Urinary bladder (tissue), 3 donors: ENCODE measurements at regions not wholly inside any gene's neighbourhood (a gene's known extent, or its start where the extent isn't known, plus 50 kb on each side); places are given as distances from the start of the nearest gene placed in this dataset.
A peak's percentile ranks its signal among the peaks of the same experiment; 100 is the strongest.
"Not testable (repeated sequence)": the region's sequence is repeated elsewhere in the genome, so short reads cannot be mapped to it uniquely, and the experiment has no call there.

Experiments used
- DNase-seq: peaks from one replicate; pipeline ENCODE4 v3.0.0-alpha.2; 2015; ENCODE audit errors: extremely low spot score
- H3K27ac ChIP-seq: one replicate; pipeline ENCODE4 v1.5.1; 2013; ENCODE audit warnings: low read depth, mild to moderate bottlenecking, moderate library complexity
- H3K36me3 ChIP-seq: one replicate; pipeline ENCODE4 v1.6.1; 2013; ENCODE audit warnings: mild to moderate bottlenecking, moderate library complexity; ENCODE audit not compliant: insufficient read depth
- H3K4me1 ChIP-seq: one replicate; pipeline ENCODE4 v1.6.1; 2013; ENCODE audit warnings: mild to moderate bottlenecking, moderate library complexity; ENCODE audit not compliant: insufficient read depth
- H3K4me3 ChIP-seq: one replicate; pipeline ENCODE4 v1.5.1; 2013; ENCODE audit warnings: low read depth, low read length
- WGBS: extraction: QIAGEN DNeasy Blood & Tissue Kit; methylation state at CpG from one replicate; pipeline ENCODE4 v1.1.7; 2013; 5-methylcytosine and 5-hydroxymethylcytosine counted together
- donor health status: healthy with polysubstance abuse.
- donor health status: healthy.

DNA sequence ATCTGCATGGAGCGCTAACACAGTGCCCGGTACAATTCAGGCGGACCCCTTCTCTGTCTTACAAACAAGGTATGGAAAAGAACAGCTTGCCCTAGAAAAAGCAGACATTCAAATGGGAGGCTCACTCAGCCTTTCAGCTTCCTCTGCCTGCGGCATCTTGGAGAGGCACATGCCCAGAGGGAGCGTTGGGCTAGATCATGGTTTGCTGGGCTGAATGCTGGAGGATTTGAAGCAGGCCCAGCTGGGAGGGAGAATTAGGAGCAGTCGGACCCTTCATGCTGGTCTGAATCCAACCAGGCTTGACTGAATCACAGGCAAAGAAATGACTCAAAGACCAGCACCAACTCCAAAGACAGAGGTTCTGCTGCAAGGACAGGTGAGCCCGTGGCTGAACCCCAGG is 286.7 kb upstream of the FRG1 start:
- not testable (repeated sequence) for DNase-seq, H3K27ac ChIP-seq, H3K4me1 ChIP-seq, H3K36me3 ChIP-seq, H3K4me3 ChIP-seq
- 88% methylated on average over 7 of the region's 7 CpGs for WGBS

DNA sequence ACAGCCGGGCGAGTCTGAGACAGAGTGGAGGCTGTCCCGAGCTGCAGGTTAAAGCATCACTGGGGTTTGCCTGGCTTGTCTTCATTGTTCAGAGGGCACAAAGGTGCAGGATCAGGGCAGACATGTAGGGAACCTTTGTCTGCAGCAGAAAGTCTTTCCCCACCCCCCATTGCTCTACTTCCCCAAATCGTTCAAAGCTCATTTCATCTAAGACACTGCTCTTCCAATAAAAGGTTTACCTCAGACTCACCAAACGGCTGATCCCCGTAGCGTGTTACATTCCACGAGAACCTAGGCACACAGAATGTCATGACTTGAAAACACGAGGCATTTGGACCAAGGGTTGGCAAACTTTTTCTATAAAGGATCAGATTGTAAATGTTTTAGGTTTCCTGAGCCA is 286.3 kb upstream of the FRG1 start:
- not testable (repeated sequence) for H3K4me1 ChIP-seq, H3K4me3 ChIP-seq, DNase-seq, H3K36me3 ChIP-seq, H3K27ac ChIP-seq
- WGBS, result 57% methylated on average over 6 of the region's 9 CpGs

DNA sequence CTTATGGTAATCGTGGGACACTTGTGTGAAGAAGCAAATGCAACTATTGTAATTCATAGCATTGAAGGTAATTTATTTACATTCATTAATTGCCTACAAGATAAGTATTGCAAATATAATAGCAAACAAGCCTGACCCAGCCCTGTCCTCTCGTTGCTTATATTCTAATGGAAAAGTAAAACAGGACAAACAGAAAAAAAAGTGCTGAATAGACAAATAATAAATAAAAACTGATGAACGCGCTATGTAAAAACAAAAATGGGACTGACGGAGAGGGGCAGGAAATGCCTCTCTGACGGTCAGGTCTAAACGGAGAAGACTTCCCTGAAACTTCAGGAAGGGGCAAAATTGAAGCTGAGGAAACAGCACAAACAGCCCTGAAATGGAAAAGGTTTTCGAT is 284.9 kb upstream of the FRG1 start:
- not testable (repeated sequence) for H3K4me3 ChIP-seq, H3K4me1 ChIP-seq, H3K27ac ChIP-seq, DNase-seq, H3K36me3 ChIP-seq
- 91% methylated on average over 8 of the region's 8 CpGs for WGBS

DNA sequence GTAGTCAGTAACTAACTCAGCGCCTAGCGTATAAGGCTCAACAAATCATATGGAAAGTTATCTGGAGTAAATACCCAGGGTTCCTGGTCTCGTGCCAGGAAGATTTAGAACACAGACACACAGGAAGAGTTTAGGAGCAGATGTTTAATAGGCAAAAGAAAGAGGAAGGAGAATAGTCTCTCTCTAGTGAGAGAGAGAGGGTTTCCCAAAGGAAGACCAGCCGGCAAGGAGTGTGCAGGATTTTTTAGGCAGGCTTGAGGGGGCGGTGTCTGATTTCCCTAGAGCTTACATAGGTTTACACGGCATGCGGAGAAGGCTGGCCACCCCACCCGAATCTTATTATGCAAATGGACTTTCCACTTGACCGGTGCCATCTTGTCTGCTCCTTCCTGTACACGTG is 284.0 kb upstream of the FRG1 start:
- Histone ChIP-seq H3K27ac (no peak overlapping the region), H3K4me3 (no peak overlapping the region), H3K36me3 (no peaks in the 10 kb centered on the region), H3K4me1 (no peaks in the 10 kb centered on the region)
- no peak for DNase-seq
- WGBS, result 32% methylated on average over 10 of the region's 10 CpGs

DNA sequence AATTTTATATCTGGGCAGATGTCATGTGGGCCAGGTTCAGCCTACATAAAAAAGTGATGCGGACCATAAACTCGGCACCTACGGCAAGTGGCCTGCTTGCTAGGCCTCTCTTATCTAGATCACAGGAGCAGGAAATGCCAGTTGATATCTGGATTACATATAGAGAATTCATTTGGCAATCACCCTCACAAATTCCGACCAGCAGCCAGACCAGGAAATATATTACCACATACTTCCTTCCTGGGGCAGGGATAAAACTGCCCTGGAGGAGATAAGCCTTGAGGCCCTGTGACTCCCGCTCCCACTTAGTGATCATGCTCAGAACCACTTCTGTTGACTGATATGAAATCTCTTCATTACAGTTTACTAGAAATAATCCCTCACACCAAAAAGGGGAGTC is 282.4 kb upstream of the FRG1 start:
- not testable (repeated sequence) for H3K4me1 ChIP-seq, H3K36me3 ChIP-seq, H3K4me3 ChIP-seq, DNase-seq, H3K27ac ChIP-seq
- 80% methylated on average over 5 of the region's 5 CpGs for WGBS

DNA sequence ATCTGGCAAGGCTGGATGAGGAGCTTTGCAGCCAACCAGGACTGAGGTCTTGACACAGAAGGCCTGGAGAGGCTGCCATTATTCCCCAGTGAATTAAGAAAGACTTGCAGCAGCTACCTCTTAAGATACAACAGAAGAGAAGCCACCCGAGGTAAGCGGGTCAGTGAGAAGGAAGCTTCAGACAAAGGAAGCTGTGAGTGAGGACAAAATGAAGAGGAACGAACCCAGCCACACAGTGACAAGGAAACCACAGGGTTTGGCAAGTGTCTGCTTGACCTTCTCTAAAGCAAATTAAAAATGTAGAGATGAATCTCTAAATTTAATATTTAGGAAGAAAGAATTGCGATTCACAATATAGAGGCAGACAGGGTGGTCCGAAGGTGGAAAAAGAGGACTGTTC is 281.8 kb upstream of the FRG1 start:
- not testable (repeated sequence) for H3K4me3 ChIP-seq, H3K36me3 ChIP-seq, H3K27ac ChIP-seq, DNase-seq, H3K4me1 ChIP-seq
- WGBS, result 83% methylated on average over 5 of the region's 5 CpGs

DNA sequence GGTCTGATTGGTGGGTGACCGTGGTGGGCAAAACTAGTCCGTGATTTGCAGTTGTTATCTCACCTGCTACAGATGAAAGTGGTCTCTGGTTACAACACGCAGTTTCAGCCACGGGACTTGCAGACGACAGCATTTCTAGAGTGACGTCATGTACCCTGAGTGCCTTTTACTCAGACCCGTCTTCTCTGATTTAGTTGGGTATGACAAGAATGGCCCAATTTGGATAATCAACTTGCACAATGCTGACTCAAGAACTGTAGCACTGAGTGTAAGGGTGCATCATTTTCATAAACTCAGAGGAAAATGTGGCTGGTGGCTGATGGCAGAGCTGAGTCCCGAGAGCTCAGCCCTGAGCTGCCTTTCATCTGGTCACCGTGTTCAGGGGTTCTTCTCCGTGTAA is 281.4 kb upstream of the FRG1 start:
- DNase-seq, result no peak
- H3K36me3 ChIP-seq, result no peaks in the 10 kb centered on the region

DNA sequence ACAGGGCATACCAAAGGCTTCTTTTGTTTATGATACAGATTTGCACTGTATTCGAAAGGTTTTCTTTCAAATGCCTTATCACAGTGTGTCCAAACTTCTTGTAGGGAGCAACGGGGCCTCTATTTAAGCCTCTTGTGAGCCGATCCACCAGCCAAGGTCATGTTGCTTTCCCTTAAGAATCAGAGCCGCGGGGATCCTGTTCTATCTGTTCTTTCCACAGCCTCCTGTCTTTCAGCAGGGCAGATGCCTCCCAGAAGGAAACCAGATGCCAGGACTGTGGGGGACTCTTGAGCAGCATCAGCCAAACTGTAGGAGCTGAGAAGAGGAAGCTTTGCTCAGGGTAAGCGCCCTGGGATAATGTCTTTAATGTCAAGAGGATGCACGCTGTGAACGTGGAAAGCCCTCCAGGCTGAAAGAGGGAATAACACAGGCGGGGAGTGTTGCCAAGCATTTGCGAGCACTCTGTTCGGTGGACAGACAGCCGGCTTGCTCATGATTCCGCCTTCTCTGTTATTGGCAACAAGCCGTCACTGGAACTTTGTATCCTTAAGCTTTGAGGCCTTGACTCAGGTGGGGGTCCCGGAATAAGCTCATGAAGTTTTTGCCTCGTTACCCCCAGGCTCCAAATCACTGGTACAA is 279.8 kb upstream of the FRG1 start:
- WGBS, result 28% methylated on average over 16 of the region's 16 CpGs
- DNase-seq, result peak; percentile 37
- Histone ChIP-seq H3K4me1 (no peaks in the 10 kb centered on the region), H3K4me3 (no peak overlapping the region), H3K27ac (no peak overlapping the region), H3K36me3 (no peaks in the 10 kb centered on the region)

More for the DNA sequence above, 281.4 kb upstream of the FRG1 start:
- no peak overlapping the region for H3K27ac ChIP-seq
- 87% methylated on average over 9 of the region's 10 CpGs for WGBS
- H3K4me3 ChIP-seq, result no peak overlapping the region
- no peaks in the 10 kb centered on the region for H3K4me1 ChIP-seq

DNA sequence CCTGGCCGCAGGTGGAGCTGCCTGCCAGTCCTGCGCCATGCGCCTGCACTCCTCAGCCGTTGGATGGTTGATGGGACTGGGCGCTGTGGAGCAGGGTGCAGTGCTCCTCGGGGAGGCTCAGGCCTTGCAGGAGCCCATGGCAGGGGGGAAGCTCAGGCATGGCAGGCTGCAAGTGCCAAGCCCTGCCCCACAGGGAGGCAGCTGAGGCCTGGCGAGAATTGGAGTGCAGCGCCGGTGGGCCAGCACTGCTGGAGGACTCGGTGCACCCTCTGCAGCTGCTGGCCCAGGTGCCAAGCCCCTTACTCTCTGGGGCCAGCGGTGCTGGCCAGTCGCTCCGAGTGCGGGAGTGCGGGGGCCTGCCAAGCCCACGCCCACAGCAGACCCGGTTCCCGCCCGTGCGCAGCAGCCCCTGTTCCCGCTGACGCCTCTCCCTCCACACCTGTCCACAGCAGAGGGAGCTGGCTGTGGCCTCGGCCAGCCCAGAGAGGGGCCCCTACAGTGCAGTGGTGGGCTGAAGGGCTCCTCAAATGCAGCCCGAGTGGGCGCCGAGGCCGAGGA is 275.9 kb upstream of the FRG1 start:
- H3K27ac ChIP-seq, result no peak overlapping the region
- H3K36me3 ChIP-seq, result no peaks in the 10 kb centered on the region
- WGBS, result 94% methylated on average over 27 of the region's 27 CpGs
- no peak overlapping the region for H3K4me3 ChIP-seq
- no peaks in the 10 kb centered on the region for H3K4me1 ChIP-seq
- no peak for DNase-seq

DNA sequence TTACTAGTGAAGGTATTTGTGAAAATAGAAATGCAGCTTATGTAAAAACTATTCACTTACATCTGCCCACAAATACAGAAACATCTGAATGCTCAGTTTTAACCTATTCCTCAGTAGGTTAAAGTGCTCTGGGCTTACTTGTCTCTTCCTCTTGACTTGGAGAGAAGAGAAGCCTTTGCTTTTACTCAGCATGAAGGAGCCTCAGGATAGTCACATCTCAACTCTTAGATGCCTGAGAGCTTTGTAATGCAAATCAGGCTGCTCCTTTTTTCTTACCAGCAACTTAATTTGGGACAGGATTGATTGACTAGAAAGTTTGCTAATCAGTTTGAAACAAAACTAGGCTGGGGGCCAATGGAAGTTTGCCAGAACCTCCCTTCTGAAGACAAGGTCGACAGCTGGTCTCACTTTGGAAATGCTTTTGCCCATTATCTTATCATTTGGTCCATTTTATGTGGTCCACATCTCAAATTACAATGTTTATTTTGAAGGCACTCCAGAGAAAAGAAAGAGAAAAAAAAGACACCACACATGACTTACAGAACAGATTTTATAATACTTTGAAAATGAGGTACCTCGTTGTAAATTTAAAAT is 274.9 kb upstream of the FRG1 start:
- 18% methylated on average over 2 of the region's 2 CpGs for whole genome bisulfite sequencing
- not testable (repeated sequence) for H3K4me1 ChIP-seq, H3K27ac ChIP-seq, H3K4me3 ChIP-seq, H3K36me3 ChIP-seq
- DNase-seq, result peak; percentile 14

DNA sequence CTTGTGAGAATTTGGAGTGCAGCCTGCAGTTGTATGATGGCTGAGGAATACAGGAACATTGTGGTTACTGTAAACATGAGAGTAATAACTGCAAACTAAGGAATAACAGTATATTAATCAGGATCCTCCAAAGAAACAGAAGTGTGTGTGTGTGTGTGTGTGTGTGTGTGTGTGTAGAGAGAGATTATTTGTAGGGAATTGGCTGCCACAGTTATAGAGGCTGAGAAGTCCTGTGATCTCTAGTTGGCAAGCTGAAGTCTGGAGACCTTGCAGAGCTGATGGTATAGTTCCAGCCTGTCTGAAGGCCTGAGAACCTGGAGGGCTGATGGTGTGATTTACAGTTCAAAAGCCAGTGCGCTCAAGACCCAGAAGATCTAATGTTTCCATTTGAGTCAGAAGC is 273.3 kb upstream of the FRG1 start:
- H3K4me1 ChIP-seq, DNase-seq, H3K27ac ChIP-seq, H3K4me3 ChIP-seq, H3K36me3 ChIP-seq: not testable (repeated sequence)
- no CpG with 5 or more reads among the region's 1 CpG for WGBS

DNA sequence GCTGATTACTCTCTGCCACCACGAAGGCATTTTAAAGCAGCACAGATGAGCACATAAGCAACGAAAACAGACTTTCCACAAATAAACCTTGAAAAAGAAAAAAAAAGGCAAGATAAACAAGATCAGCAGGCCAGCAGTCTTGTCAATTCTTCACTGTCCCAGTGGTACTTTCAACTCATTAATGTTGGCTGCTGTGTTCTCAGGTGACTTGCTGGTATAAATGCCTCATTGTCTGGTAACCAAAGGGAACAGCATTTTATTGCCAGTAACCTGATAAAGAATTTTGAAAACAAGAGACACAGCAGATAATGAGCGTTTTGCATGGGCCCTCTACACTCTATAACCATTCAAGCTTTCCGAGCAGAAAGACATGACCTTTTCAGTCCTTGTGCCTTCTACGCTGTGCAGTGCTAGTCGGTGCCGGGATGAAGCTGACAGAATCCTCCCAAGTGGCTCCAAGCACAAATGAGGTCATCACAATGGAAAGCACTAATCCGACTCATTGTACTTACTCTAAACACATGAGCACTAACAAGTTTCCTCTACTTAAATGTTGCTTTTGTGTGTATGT is 242.9 kb upstream of the FRG1 start:
- not testable (repeated sequence) for H3K36me3 ChIP-seq, H3K27ac ChIP-seq, H3K4me3 ChIP-seq, H3K4me1 ChIP-seq, DNase-seq
- no CpG with 5 or more reads among the region's 8 CpGs for whole genome bisulfite sequencing

DNA sequence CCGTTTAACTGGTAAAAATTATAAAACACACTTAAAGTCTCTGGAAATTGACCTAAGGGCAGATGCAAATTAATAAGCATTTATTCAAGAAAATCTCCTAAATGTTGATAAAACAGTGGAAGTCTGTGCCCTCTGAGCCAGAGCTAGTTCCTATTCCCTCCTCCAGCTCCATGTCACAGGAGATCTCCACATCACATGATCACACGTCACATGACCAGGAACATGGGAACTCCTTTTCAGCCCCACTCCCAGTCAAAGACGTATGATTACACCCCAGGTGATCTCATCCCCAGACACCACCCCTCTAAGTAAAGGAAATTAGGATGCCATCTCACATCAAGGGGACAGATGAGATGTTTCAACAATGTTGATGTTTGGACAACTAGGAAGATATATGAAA is 237.7 kb upstream of the FRG1 start:
- 84% methylated on average over 3 of the region's 3 CpGs for WGBS
- not testable (repeated sequence) for H3K36me3 ChIP-seq, H3K4me1 ChIP-seq, DNase-seq, H3K27ac ChIP-seq, H3K4me3 ChIP-seq

DNA sequence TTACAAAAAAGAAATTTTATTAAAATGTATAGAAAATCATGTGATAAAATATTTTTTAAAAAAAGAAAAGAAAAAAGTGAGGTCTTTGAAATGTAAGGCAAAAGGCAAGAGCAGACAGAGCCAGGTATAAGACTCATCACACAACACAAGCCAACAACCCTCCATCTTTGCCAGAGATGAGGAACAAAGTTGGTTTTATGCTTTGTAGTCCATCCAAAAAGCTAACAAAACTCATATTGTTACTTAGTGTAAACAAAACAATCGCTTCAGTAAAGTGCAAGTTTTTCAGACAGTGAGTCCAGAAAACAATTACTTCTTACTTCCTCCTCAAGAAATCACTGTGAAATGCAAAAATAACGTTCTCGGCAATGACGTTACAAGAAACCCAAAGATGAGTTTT is 233.9 kb upstream of the FRG1 start:
- H3K36me3 ChIP-seq, H3K4me3 ChIP-seq, DNase-seq, H3K27ac ChIP-seq, H3K4me1 ChIP-seq: not testable (repeated sequence)
- 80% methylated on average over 4 of the region's 4 CpGs for WGBS
